ENCODE measurements at regions not wholly inside any gene's neighbourhood (a gene's known extent, or its start where the extent isn't known, plus 50 kb on each side); places are given as distances from the start of the nearest gene placed in this dataset.

- Histone ChIP-seq H3K14ac (ENCODE audit: insufficient read length) (no peak overlapping the region), H3K18ac (ENCODE audit: extremely low read depth, low read length) (no peak overlapping the region), H3K27ac (ENCODE audit: low read depth, low read length) (no peak overlapping the region), H2BK12ac (ENCODE audit: low read depth, low read length) (no peak overlapping the region), H2AFZ (ENCODE audit: low read length) (no peak overlapping the region), H2BK5ac (ENCODE audit: low read depth, low read length) (no peak overlapping the region), H4K20me1 (replicated peaks in 1 of 2; ENCODE audit: control insufficient read depth in 1 of 2, insufficient read depth in 2 of 2, low read length in 2 of 2) (no peaks in the 10 kb centered on the region), H3K4me3 (ENCODE audit: extremely low read depth in 1 of 4, insufficient read depth in 2 of 4, low read depth in 3 of 4, low read length in 4 of 4) (no peak overlapping the region), H3K9me3 (ENCODE audit: insufficient read depth in 2 of 2, low read depth in 1 of 2, low read length in 1 of 2) (no peaks in the 10 kb centered on the region), H2BK120ac (replicated peaks; ENCODE audit: low read depth, low read length) (no peak overlapping the region), H3K79me1 (ENCODE audit: low read depth, low read length) (no peaks in the 10 kb centered on the region), H2BK15ac (ENCODE audit: low read length) (no peak overlapping the region), H4K91ac (replicated peaks; ENCODE audit: insufficient read length, low read length) (no peak overlapping the region), H3K9ac (replicated peaks in 1 of 4; ENCODE audit: extremely low read depth in 1 of 4, low read depth in 3 of 4, low read length in 3 of 4) (no peak overlapping the region), H3K23ac (ENCODE audit: insufficient read length) (no peak overlapping the region), H3K36me3 (ENCODE audit: control insufficient read depth in 2 of 4, insufficient read depth in 4 of 4, low read length in 3 of 4) (no peaks in the 10 kb centered on the region), H3K79me2 (ENCODE audit: control insufficient read depth in 1 of 2, insufficient read depth in 2 of 2, low read length in 2 of 2) (no peaks in the 10 kb centered on the region), H4K8ac (ENCODE audit: extremely low read depth, insufficient read depth, low read length) (no peak overlapping the region), H4K5ac (ENCODE audit: insufficient read length, low read depth, low read length) (no peak overlapping the region), H2AK5ac (ENCODE audit: low read depth, low read length) (no peak overlapping the region), H3K4ac (replicated peaks; ENCODE audit: insufficient read length, low read depth, low read length) (no peak overlapping the region), H3K23me2 (ENCODE audit: low read depth, low read length) (no peaks in the 10 kb centered on the region), H3K56ac (replicated peaks; ENCODE audit: insufficient read length, low read depth, low read length) (no peak overlapping the region), H3K4me1 (replicated peaks in 1 of 4; ENCODE audit: control insufficient read depth in 3 of 4, insufficient read depth in 4 of 4, low read length in 3 of 4) (peaks cover 0 to 10% (median 3%) of the 10 kb centered on the region in 4 experiments; a peak in 4 of 7 replicates), H3K4me2 (ENCODE audit: insufficient read depth in 1 of 2, low read depth in 2 of 2, low read length in 2 of 2) (no peak overlapping the region), H3K27me3 (replicated peaks in 1 of 4; ENCODE audit: control insufficient read depth in 3 of 4, extremely low read depth in 1 of 4, insufficient read depth in 3 of 4, low read length in 3 of 4) (no peaks in the 10 kb centered on the region), H2BK20ac (ENCODE audit: low read length) (no peak overlapping the region)
- DNase-seq (ENCODE audit: low read depth in 1 of 2, low spot score in 2 of 2) (no peak), FAIRE-seq (no peak)
- 92% methylated on average over 7 of the region's 7 CpGs; no CpG with 5 or more reads in 1 of the 2 experiments for whole genome bisulfite sequencing, 2 experiments (ENCODE audit: extremely low coverage in 1 of 2, insufficient coverage in 1 of 2, insufficient read length in 1 of 2, insufficient replicate concordance in 2 of 2, low coverage in 1 of 2, low lambda C conversion rate in 2 of 2, missing lambda C conversion rate in 1 of 2)
- ChIA-PET CTCF (ENCODE audit: partially characterized antibody) (interaction anchor here (1.0 to 2.6 kb wide), 6 partner anchors 13 to 137 kb away, joined by 3 to 6 read pairs (median 3); no protein-coding TSS in a partner anchor), POLR2A (ENCODE audit: partially characterized antibody) (no interaction called here)
- no peak for TF ChIP-seq SP4 (IDR thresholded peaks at IDR 0.05; ENCODE audit: low read length)
Measured at GRCh38 chr2:109065391-109065734, 63.6 kb upstream of the SH3RF3 start.

All from H1 (cell line).